WTC11 (cell line): ENCODE measurements at regions not wholly inside any gene's neighbourhood (a gene's known extent, or its start where the extent isn't known, plus 50 kb on each side); places are given as distances from the start of the nearest gene placed in this dataset.

Experiments used
- ATAC-seq: fragments of 200-7000 bp; cut with Tn5 transposase; 2 replicates; pipeline ENCODE4 v1.10.0; 2021; ENCODE audit warnings: mild to moderate bottlenecking, moderate library complexity
- CTCF ChIA-PET: fragments of 300-600 bp; sonication (Branson Sonifier 250); formaldehyde crosslinking; loops from one replicate; lab custom pipeline; 2021; ENCODE audit warnings: antibody characterized with exemption; lab: Charles Lee
- POLR2A ChIA-PET: fragments of 350-600 bp; sonication (Branson Sonifier 250); formaldehyde crosslinking; loops from one replicate; lab custom pipeline; 2021; ENCODE audit warnings: antibody characterized with exemption; lab: Charles Lee
- DNase-seq: peaks from one replicate; pipeline ENCODE4 v3.0.0; 2021; ENCODE audit warnings: low spot score
- H3K27ac Mint-ChIP-seq: 2 replicates; pipeline ENCODE4 v1.8.0; 2021; ENCODE audit warnings: mixed read lengths
- H3K27me3 Mint-ChIP-seq: 2 replicates; pipeline ENCODE4 v1.8.0; 2021; ENCODE audit warnings: low read depth, mild to moderate bottlenecking, moderate library complexity, mixed read lengths
- H3K36me3 Mint-ChIP-seq: 2 replicates; pipeline ENCODE4 v1.8.0; 2021; ENCODE audit warnings: mixed read lengths
- H3K4me1 Mint-ChIP-seq: 2 replicates; pipeline ENCODE4 v1.8.0; 2022; ENCODE audit warnings: mixed read lengths
- H3K4me3 Mint-ChIP-seq: 2 replicates; pipeline ENCODE4 v1.8.0; 2021; ENCODE audit warnings: mild to moderate bottlenecking, moderate library complexity, mixed read lengths
- H3K9me3 Mint-ChIP-seq: 2 replicates; pipeline ENCODE4 v1.8.0; 2021; ENCODE audit warnings: mixed read lengths
- ARID4B ChIP-seq: sonication (generic); formaldehyde crosslinking; IDR thresholded peaks from 2 replicates; pipeline ENCODE4 v1.8.0; 2023; ENCODE audit warnings: missing genetic modification reagents, mild to moderate bottlenecking, borderline replicate concordance
- CREB1 ChIP-seq: sonication (generic); formaldehyde crosslinking; IDR thresholded peaks from 2 replicates; pipeline ENCODE4 v1.8.0; 2023; ENCODE audit warnings: mild to moderate bottlenecking, missing genetic modification reagents
- CREM ChIP-seq: sonication (generic); formaldehyde crosslinking; IDR thresholded peaks from 2 replicates; pipeline ENCODE4 v1.8.1; 2022; ENCODE audit warnings: mild to moderate bottlenecking, missing genetic modification reagents, moderate library complexity
- ESRRA ChIP-seq: sonication (generic); formaldehyde crosslinking; IDR thresholded peaks from 2 replicates; pipeline ENCODE4 v1.8.1; 2022; ENCODE audit warnings: mild to moderate bottlenecking, missing genetic modification reagents, borderline replicate concordance
- FOXK1 ChIP-seq: sonication (generic); formaldehyde crosslinking; IDR thresholded peaks from 2 replicates; pipeline ENCODE4 v1.8.0; 2022; ENCODE audit warnings: mild to moderate bottlenecking, moderate library complexity, missing genetic modification reagents
- FOXP1 ChIP-seq: sonication (generic); formaldehyde crosslinking; IDR thresholded peaks from 2 replicates; pipeline ENCODE4 v1.8.0; 2022; ENCODE audit warnings: missing genetic modification reagents, mild to moderate bottlenecking, moderate library complexity, borderline replicate concordance
- FOXP4 ChIP-seq: sonication (generic); formaldehyde crosslinking; IDR thresholded peaks from 2 replicates; pipeline ENCODE4 v1.8.0; 2022; ENCODE audit warnings: mild to moderate bottlenecking, missing genetic modification reagents
- HMGXB4 ChIP-seq: sonication (generic); formaldehyde crosslinking; IDR thresholded peaks from 2 replicates; pipeline ENCODE4 v1.8.1; 2023; ENCODE audit warnings: mild to moderate bottlenecking, moderate library complexity, missing genetic modification reagents
- IRF1 ChIP-seq: sonication (generic); formaldehyde crosslinking; IDR thresholded peaks from 2 replicates; pipeline ENCODE4 v1.8.0; 2023; ENCODE audit warnings: missing genetic modification reagents
- KAT7 ChIP-seq: sonication (generic); formaldehyde crosslinking; IDR thresholded peaks from 2 replicates; pipeline ENCODE4 v1.8.1; 2023; ENCODE audit warnings: missing genetic modification reagents, mild to moderate bottlenecking, borderline replicate concordance
- NFATC4 ChIP-seq: fragments of 250-450 bp; sonication (Bioruptor Pico); IDR thresholded peaks from 2 replicates; pipeline ENCODE4 v1.9.0; 2021; ENCODE audit warnings: mild to moderate bottlenecking
- RORB ChIP-seq: fragments of 250-450 bp; sonication (Bioruptor Pico); IDR thresholded peaks from 2 replicates; pipeline ENCODE4 v1.9.0; 2021; ENCODE audit warnings: mild to moderate bottlenecking
- TCF7 ChIP-seq: sonication (generic); formaldehyde crosslinking; IDR thresholded peaks from 2 replicates; pipeline ENCODE4 v1.8.0; 2022; ENCODE audit warnings: mild to moderate bottlenecking, low read depth, missing genetic modification reagents, moderate library complexity
- TEAD1 ChIP-seq: sonication (generic); formaldehyde crosslinking; IDR thresholded peaks from 2 replicates; pipeline ENCODE4 v1.8.0; 2022; ENCODE audit warnings: mild to moderate bottlenecking, missing genetic modification reagents
- TP53 ChIP-seq: sonication (generic); formaldehyde crosslinking; IDR thresholded peaks from 2 replicates; pipeline ENCODE4 v1.8.1; 2023; ENCODE audit warnings: mild to moderate bottlenecking, missing genetic modification reagents
- USF1 ChIP-seq: sonication (generic); formaldehyde crosslinking; IDR thresholded peaks from 2 replicates; pipeline ENCODE4 v1.8.0; 2022; ENCODE audit warnings: mild to moderate bottlenecking, missing genetic modification reagents
- ZBTB21 ChIP-seq: sonication (generic); formaldehyde crosslinking; IDR thresholded peaks from 2 replicates; pipeline ENCODE4 v1.8.1; 2023; ENCODE audit warnings: mild to moderate bottlenecking, missing genetic modification reagents, borderline replicate concordance
- ZBTB43 ChIP-seq: sonication (generic); formaldehyde crosslinking; IDR thresholded peaks from 2 replicates; pipeline ENCODE4 v1.8.1; 2023; ENCODE audit warnings: mild to moderate bottlenecking, missing genetic modification reagents
- ZNF423 ChIP-seq: fragments of 250-450 bp; sonication (Bioruptor Pico); IDR thresholded peaks from 2 replicates; pipeline ENCODE4 v2.1.2; 2022; ENCODE audit warnings: mild to moderate bottlenecking, moderate library complexity
- TF ChIP-seq, protein P1 (sequence below): sonication (generic); formaldehyde crosslinking; IDR thresholded peaks from 2 replicates; pipeline ENCODE4 v1.8.0; 2022; ENCODE audit warnings: missing genetic modification reagents
- TF ChIP-seq, protein P2 (sequence below): sonication (generic); formaldehyde crosslinking; IDR thresholded peaks from 2 replicates; pipeline ENCODE4 v1.8.0; 2022; ENCODE audit warnings: mild to moderate bottlenecking, missing genetic modification reagents

DNA sequence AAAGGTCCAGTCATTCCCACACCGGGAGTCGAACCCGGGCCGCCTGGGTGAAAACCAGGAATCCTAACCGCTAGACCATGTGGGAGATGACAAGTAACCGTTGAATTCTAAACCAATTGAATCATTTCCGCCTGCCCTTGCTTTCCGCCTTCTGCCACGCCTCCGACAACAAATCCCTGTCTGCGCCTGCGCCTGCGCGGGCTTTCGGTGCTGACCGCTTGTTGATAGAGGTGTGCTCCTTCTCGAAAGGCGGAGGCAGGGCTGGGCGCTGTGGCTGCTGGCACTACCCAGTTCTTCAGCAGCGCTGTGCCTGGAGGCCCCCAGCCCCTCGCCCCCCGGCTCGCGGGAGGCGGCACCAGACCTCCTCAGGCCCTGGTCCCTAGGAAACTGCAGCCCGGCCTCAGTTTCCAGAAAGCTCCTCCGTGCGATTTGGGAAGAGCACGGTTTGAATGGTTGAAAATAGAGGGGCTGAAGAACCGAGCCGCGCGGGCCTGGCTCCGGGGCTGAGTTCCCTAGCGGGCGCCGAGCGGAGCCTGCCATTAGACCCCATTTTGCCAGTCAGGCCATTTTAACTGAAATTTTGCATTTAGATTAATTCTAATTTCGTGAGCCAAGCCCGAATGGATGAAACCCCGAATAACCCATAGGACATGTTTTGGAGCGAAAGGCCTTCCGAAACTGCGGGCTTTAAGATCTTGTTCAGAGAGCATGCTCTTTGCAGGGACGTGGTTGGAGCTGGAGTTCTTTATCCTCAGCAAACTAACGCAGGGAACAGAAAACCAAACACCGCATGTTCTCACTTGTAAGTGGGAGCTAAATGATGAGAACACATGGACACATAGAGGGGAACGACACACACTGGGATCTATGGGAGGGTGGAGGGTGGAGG is 219.3 kb upstream of the ATP10A start:
- H3K9me3 Mint-ChIP-seq: peaks cover 9% of the 10 kb centered on the region; the same call in 1 of the 2 replicates
- peak overlapping the region; percentile 97 for H3K27ac Mint-ChIP-seq
- POLR2A ChIA-PET: interaction anchor here (0.6 to 1.4 kb wide), 4 partner anchors 9 to 299 kb away, joined by 3 to 5 read pairs (median 3); no protein-coding TSS in a partner anchor
- H3K4me1 Mint-ChIP-seq: peaks cover 29% of the 10 kb centered on the region
- peak overlapping the region; percentile 76 for H3K4me3 Mint-ChIP-seq
- CTCF ChIA-PET: interaction anchor here (1.0 to 1.8 kb wide), 5 partner anchors 13 to 178 kb away, joined by 3 to 12 read pairs (median 4); no protein-coding TSS in a partner anchor
- H3K36me3 Mint-ChIP-seq: no peaks in the 10 kb centered on the region
- ATAC-seq: peak; percentile 97
- peak; percentile 97 for DNase-seq
- no peaks in the 10 kb centered on the region; the same call in 1 of the 2 replicates for H3K27me3 Mint-ChIP-seq
- no peak for TF ChIP-seq CREM (CRISPR knock-in tag)
- no peak for TF ChIP-seq IRF1 (CRISPR knock-in tag)
- TF ChIP-seq ZBTB21: 0 out of 2 replicates have a peak, but pooled peaks have one; percentile 40
- TF ChIP-seq ARID4B (CRISPR knock-in tag): 0 out of 2 replicates have a peak, but pooled peaks have one; percentile 23
- TF ChIP-seq NFATC4: no peak
- TF ChIP-seq, protein P1, sequence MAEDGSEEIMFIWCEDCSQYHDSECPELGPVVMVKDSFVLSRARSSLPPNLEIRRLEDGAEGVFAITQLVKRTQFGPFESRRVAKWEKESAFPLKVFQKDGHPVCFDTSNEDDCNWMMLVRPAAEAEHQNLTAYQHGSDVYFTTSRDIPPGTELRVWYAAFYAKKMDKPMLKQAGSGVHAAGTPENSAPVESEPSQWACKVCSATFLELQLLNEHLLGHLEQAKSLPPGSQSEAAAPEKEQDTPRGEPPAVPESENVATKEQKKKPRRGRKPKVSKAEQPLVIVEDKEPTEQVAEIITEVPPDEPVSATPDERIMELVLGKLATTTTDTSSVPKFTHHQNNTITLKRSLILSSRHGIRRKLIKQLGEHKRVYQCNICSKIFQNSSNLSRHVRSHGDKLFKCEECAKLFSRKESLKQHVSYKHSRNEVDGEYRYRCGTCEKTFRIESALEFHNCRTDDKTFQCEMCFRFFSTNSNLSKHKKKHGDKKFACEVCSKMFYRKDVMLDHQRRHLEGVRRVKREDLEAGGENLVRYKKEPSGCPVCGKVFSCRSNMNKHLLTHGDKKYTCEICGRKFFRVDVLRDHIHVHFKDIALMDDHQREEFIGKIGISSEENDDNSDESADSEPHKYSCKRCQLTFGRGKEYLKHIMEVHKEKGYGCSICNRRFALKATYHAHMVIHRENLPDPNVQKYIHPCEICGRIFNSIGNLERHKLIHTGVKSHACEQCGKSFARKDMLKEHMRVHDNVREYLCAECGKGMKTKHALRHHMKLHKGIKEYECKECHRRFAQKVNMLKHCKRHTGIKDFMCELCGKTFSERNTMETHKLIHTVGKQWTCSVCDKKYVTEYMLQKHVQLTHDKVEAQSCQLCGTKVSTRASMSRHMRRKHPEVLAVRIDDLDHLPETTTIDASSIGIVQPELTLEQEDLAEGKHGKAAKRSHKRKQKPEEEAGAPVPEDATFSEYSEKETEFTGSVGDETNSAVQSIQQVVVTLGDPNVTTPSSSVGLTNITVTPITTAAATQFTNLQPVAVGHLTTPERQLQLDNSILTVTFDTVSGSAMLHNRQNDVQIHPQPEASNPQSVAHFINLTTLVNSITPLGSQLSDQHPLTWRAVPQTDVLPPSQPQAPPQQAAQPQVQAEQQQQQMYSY (CRISPR knock-in tag): no peak
- no peak for TF ChIP-seq TP53 (CRISPR knock-in tag)
- TF ChIP-seq FOXK1: peak; percentile 97
- peak; percentile 72 for TF ChIP-seq FOXP1 (CRISPR knock-in tag)
- TF ChIP-seq ESRRA (CRISPR knock-in tag): no peak
- TF ChIP-seq, protein P2, sequence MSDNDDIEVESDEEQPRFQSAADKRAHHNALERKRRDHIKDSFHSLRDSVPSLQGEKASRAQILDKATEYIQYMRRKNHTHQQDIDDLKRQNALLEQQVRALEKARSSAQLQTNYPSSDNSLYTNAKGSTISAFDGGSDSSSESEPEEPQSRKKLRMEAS (CRISPR knock-in tag): peak; percentile 69
- TF ChIP-seq FOXP4 (CRISPR knock-in tag): peak; percentile 43; the same call in 1 of the 2 replicates
- TF ChIP-seq USF1: no peak
- TF ChIP-seq TCF7: no peak
- TF ChIP-seq ZNF423: no peak
- 0 out of 2 replicates have a peak, but pooled peaks have one; percentile 75 for TF ChIP-seq KAT7 (CRISPR knock-in tag)
- peak; percentile 88; the same call in 1 of the 2 replicates for TF ChIP-seq HMGXB4 (CRISPR knock-in tag)
- TF ChIP-seq RORB (CRISPR knock-in tag): no peak
- TF ChIP-seq TEAD1 (CRISPR knock-in tag): peak; percentile 75
- no peak for TF ChIP-seq CREB1 (CRISPR knock-in tag)
- 0 out of 2 replicates have a peak, but pooled peaks have one; percentile 36 for TF ChIP-seq ZBTB43 (CRISPR knock-in tag)
